HG03571 (cell line): ENCODE measurements at regions not wholly inside any gene's neighbourhood (a gene's known extent, or its start where the extent isn't known, plus 50 kb on each side); places are given as distances from the start of the nearest gene placed in this dataset.
"Not testable (repeated sequence)": the region's sequence is repeated elsewhere in the genome, so short reads cannot be mapped to it uniquely, and the experiment has no call there.

Experiments
- ATAC-seq: cut with Tn5 transposase; IDR thresholded peaks from one replicate; pipeline ENCODE4 v1.9.1; 2021; ENCODE audit not compliant: unreplicated experiment

GRCh38 chr12:31906557-31907301 lies 52.5 kb upstream of the RESF1 start:
- no peak for ATAC-seq

DNA sequence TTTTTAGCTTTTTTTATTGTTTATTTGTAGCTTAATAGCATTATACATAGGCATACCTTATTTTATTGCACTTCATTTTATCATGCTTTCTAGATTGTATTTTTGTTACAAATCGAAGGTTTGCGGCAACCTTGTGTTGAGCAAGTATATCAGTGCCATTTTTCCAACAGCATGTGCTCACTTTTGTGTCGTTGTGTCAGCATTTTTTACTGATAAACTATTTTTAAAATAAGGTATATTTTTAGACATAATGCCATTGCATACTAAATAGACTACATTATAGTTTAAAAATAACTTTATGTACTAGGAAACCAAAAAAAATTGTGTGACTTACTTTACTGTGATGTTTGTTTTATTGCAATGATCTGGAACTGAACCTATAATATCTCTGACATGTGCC lies 56.2 kb upstream of the RESF1 start:
- no peak for ATAC-seq

DNA sequence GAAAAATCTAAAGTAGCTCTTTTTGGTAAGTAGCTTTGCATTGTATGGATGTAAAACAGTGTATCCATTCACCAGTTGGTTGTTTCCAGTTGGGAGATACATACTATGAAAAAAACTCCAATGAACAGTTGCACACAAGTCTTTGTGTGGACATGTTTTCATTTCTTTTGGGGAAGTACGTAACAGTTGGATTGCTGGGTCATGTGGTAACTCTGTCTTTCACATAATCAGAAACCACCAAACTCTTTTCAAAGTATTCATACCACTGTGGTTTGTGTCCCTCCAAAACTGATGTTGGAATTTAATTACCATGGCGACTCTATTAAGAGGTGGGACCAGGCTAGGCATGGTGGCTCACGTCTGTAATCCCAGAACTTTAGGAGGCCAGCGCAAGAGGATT lies 58.9 kb upstream of the RESF1 start:
- ATAC-seq: no peak

DNA sequence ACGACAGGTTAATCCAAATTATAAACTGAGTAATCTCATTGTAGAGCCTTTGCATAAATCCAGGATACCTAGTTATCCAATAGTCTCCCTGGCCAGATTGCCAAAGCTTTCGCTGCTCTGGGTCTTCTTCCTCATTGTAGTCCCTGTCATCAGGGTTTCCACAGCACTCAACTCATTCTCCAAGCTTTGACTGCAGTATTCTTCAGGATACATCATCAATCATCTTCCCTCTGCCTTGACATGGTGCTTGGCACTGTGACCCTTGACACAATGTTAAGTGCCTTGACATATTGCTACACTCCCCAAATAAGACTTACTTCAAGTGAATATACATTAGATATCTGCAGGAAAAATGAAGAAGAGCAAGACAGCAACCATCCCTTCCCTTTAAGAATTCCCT lies 60.1 kb upstream of the RESF1 start:
- no peak for ATAC-seq

- ATAC-seq: no peak
Observed at GRCh38 chr12:31897781-31898503, 61.3 kb upstream of the RESF1 start.

DNA sequence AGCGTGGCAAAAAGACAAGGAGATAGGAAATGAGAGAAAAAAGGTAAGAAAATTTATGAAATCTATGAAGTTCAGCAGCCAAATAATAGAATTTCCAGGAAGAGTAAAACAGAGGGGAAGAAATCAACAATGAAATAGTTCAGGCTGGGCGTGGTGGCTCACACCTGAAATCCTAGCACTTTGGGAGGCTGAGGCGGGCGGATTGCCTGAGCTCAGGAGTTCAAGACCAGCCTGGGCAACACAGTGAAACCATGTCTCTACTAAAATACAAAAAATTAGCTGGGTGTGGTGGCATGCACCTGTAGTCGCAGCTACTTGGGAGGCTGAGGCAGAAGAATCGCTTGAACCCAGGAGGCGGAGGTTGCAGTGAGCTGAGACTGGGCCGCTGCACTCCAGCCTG lies 62.1 kb upstream of the RESF1 start:
- not testable (repeated sequence) for ATAC-seq

- peak; percentile 97 for ATAC-seq
Observed at GRCh38 chr12:31896514-31897039, 62.6 kb upstream of the RESF1 start.

DNA sequence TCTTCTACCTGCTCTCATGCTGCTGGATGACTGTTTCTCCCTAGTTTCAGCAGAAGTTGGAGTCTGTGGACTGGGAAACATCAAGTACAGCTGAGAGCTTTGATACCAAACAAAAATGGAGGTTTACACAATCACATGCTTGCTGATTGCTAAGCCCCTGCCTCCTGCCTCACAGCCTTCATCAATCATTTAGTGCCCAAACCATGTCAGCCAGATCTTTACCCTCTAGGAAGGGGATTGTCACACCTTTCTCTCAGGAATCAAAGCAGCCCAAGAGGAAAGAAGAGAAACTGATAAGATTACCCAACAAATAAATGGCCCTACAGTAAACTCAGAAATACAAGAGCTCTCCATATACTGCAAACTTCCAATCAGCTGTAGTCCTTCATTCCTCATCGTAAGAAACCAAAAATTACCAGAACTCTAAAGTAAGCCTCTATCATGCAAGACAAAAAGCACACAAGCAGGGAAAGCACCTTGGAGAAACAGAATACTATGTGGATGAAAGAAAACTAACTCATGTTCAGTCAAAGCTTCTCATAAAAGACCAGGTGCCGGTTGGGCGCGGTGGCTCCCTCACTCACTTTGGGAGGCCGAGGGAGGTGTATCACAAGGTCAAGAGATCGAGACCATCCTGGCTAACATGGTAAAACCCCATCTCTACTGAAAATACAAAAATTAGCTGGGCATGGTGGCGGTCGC lies 63.6 kb upstream of the RESF1 start:
- ATAC-seq: no peak

GRCh38 chr12:31890295-31891285 lies 68.6 kb upstream of the RESF1 start:
- peak; percentile 62 for ATAC-seq

DNA sequence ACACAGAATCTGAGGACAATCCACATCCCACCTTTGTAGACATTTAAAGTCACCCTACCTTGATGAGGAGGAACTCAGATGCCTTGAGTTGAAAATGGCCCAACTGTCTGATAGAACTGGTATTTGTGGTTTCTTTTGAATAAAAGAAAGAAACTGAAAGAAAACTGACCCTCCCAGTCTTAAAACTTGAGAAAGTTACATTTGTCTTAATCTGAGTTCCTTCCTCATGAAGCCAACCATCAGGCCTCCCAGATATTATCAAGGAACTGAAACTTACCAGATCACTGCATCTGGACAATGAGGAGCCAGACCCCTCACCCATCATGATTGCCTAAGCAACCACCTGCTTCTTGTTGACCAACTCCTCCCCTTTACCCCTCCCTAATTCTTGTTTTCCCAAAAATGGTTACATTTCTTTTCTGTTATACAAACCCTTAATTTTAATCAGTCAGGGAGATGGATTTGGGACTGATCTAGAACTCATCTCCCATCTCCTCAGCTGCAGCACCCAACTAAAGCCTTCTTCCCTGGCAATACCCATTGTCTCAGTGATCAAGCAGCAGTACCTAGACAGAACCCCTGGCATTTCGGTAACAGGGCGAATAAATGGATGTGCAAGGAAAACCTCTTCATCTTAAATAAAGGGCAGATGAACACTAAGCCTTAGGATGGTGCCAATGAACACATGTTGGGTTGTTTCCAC lies 72.0 kb upstream of the RESF1 start:
- peak; percentile 46 for ATAC-seq

GRCh38 chr12:31882682-31883081 lies 76.5 kb upstream of the RESF1 start:
- not testable (repeated sequence) for ATAC-seq

GRCh38 chr12:31880340-31880739 lies 78.9 kb upstream of the RESF1 start:
- ATAC-seq: no peak

- ATAC-seq: no peak
Observed at GRCh38 chr12:31877884-31878283, 81.3 kb upstream of the RESF1 start.

DNA sequence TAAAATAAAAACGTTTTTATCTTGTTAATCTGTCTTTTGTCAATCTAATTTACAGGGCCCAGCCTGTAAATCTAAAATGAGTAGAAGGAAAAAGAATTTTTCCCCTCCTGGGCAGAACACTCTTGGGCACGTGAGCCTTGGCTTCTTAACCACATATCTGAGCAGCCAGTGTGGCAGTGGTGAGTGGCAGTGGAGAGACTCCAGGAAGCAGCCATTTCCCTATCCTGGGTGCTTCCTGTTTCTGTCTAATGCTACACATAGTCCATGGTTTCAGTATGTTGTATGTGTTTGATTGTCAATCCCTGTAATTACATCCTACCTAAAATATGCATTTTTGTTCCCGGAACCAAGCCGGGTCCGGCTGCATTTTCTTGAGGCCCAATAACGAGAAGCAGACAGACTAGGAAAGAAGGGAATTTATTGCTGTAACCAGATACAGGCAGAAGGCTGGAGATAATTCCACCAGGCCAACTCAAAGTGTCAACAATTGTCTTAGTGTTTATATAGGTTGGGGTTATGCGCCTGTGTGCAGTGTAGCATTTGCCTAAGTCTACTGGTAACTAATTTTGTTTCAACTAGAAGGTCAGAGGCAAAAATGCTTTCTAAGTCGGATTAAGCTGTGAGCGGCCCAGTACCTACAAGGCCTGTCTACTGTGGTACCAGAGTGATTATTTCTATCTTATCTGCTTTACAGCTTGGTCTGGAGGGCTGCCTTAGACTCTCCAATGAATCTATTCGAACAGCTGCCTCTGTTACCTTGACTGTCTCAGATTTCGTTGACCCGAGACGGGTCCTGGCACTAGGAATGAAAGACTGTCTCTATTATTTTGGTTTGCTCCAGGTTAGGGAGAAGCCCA lies 82.4 kb upstream of the RESF1 start:
- no peak for ATAC-seq

GRCh38 chr12:31875609-31875964 lies 83.6 kb upstream of the RESF1 start:
- ATAC-seq: no peak

DNA sequence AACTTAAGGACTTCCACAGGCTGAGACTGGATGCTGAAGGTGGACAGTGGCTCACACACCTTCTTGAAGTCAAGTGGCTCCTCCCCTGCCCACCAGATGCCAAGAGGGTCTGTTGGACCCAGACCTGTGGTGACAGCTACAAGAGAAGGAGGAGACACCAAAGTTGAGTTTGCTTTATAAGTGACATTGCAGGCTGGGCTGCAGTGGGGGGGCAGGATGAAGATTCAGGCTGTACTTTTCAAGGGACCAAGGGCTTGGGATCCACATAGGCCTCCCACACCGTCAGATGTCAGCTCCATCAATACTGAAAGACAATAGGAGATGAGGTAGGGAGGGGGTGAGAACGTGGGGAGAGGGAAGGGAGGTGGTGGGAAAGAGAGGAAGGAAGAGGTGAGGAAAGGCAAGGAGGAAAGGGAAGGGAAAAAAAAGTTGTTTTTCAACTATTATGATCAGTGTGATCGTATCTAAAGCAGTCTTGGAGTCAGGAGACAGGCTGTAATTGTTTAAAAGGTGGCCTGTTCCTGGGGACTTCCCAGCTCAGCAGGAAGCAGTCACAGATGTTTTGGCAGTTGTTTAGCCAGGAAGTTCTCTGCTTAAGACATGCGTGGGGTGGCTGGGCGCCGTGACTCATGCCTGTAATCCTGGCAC lies 84.1 kb upstream of the RESF1 start:
- ATAC-seq: peak; percentile 78

DNA sequence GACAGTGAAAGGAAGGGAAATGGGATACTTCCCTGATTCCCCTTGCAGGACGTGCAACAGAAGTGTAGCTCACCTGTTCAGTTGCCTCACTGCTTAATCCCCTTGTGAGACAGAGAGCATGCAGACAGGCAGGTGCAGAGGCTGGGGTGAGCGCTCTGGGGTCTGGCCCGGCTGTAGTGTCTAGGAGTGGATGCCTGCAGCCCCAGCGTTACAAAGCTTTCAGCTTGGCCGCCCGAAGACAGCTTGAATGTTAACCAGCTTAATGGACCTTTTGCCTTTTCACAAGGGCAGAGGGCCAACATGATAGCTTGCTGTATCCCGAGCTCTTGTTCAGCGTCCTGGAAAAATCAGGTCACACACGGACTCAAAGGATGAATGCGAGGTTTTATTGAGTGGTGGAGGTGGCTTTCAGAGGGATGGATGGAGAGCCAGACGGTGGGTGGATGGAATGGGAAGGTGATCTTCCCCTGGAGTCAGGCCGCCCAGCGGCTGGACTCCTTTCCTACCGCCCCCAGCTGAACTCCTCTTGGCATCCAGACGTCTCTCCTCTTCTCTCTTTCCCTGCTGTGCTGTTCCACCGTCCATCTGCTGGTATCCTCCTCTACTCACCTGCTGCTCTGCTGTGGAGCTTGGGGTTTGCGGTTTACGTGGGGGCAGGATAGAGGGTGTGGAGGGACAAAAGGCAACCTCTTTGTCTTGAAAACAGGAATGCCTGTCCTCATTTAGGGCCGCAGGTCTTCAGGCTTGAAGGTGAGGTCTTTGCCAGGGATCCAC lies 86.2 kb upstream of the RESF1 start:
- ATAC-seq: no peak

DNA sequence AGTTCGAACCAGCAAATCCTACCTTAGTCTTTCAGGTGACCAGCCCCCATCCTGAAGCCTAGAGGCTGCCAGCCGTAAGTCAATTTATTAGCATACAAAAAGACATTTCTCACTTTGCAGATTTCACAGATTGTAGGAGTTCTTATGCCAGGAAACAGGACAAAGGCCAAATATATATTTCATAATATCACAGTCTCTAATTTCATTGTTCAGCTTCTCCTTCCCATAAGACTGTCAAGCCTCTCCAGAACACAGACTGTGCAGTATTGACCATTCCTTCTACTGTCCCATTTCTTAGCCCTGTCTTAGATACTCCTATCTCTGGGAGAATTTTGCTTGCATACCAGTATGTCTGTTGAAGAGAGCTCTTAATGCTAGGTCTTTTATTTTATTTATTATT lies 89.2 kb upstream of the RESF1 start:
- ATAC-seq: no peak
